Astrocyte (in vitro differentiated cells and primary cell): ENCODE measurements at regions not wholly inside any gene's neighbourhood (a gene's known extent, or its start where the extent isn't known, plus 50 kb on each side); places are given as distances from the start of the nearest gene placed in this dataset.

Experiments
- DNase-seq: peaks from one replicate; pipeline ENCODE4 v3.0.0-alpha.2; 2010; ENCODE audit warnings: low read depth
- FAIRE-seq: peaks from 2 replicates; lab custom pipeline; 2011; peaks lifted over from hg19 to GRCh38; lab: Jason Lieb, UNC
- H2AFZ ChIP-seq: 2 replicates; pipeline ENCODE4 v1.6.0; 2012; ENCODE audit warnings: low read depth, low read length, inconsistent platforms
- H3K27ac ChIP-seq: 2 replicates; pipeline ENCODE4 v1.5.1; 2011; ENCODE audit warnings: low read depth, low read length, inconsistent platforms
- H3K27me3 ChIP-seq: 2 replicates; pipeline ENCODE4 v1.6.0; 2011; ENCODE audit warnings: low read length, inconsistent platforms; ENCODE audit not compliant: insufficient read depth
- H3K36me3 ChIP-seq: 2 replicates; pipeline ENCODE4 v1.5.1; 2011; ENCODE audit warnings: low read length, inconsistent platforms; ENCODE audit not compliant: insufficient read depth
- H3K4me1 ChIP-seq: 2 replicates; pipeline ENCODE4 v1.5.1; 2011; ENCODE audit warnings: low read length, inconsistent platforms; ENCODE audit not compliant: insufficient read depth
- H3K4me2 ChIP-seq: 2 replicates; pipeline ENCODE4 v1.6.0; 2012; ENCODE audit warnings: low read length, inconsistent platforms
- H3K4me3 ChIP-seq: 2 replicates; pipeline ENCODE4 v1.5.1; 2011; ENCODE audit warnings: low read depth, mild to moderate bottlenecking, low read length, inconsistent platforms; ENCODE audit not compliant: insufficient read depth
- H3K79me2 ChIP-seq: 2 replicates; pipeline ENCODE4 v1.6.0; 2012; ENCODE audit warnings: mild to moderate bottlenecking, low read length, inconsistent platforms; ENCODE audit not compliant: insufficient read depth
- H3K9ac ChIP-seq: 2 replicates; pipeline ENCODE4 v1.6.0; 2012; ENCODE audit warnings: mild to moderate bottlenecking, low read length, inconsistent platforms
- H3K9me3 ChIP-seq: 2 replicates; pipeline ENCODE4 v1.5.1; 2012; ENCODE audit warnings: low read depth, mild to moderate bottlenecking, low read length, inconsistent platforms; ENCODE audit not compliant: insufficient read depth
- H4K20me1 ChIP-seq: 2 replicates; pipeline ENCODE4 v1.6.0; 2012; ENCODE audit warnings: low read length, inconsistent platforms; ENCODE audit not compliant: insufficient read depth
- H3K27ac Mint-ChIP-seq: one replicate; pipeline ENCODE4 v1.8.0; 2021; ENCODE audit warnings: mild to moderate bottlenecking, mixed read lengths; ENCODE audit not compliant: unreplicated experiment
- H3K27me3 Mint-ChIP-seq: one replicate; pipeline ENCODE4 v1.8.0; 2021; ENCODE audit warnings: low read depth, mixed read lengths; ENCODE audit not compliant: unreplicated experiment
- H3K36me3 Mint-ChIP-seq: one replicate; pipeline ENCODE4 v1.8.0; 2021; ENCODE audit warnings: low read depth, mixed read lengths; ENCODE audit not compliant: unreplicated experiment
- H3K4me1 Mint-ChIP-seq: one replicate; pipeline ENCODE4 v1.8.0; 2021; ENCODE audit warnings: low read depth, mixed read lengths; ENCODE audit not compliant: unreplicated experiment
- H3K4me3 Mint-ChIP-seq: one replicate; pipeline ENCODE4 v1.8.0; 2021; ENCODE audit warnings: mild to moderate bottlenecking, moderate library complexity, mixed read lengths; ENCODE audit not compliant: unreplicated experiment
- H3K9me3 Mint-ChIP-seq: one replicate; pipeline ENCODE4 v1.8.0; 2021; ENCODE audit warnings: mild to moderate bottlenecking, mixed read lengths; ENCODE audit not compliant: unreplicated experiment
- CTCF ChIP-seq: IDR thresholded peaks from 2 replicates; pipeline ENCODE4 v1.5.1; 2011; ENCODE audit warnings: low read depth, mild to moderate bottlenecking, inconsistent platforms, low read length, moderate library complexity; ENCODE audit not compliant: insufficient read depth
- EZH2 ChIP-seq: IDR thresholded peaks from 2 replicates; pipeline ENCODE4 v1.6.1; 2012; ENCODE audit warnings: mild to moderate bottlenecking, low read length, inconsistent platforms; ENCODE audit not compliant: insufficient read depth

- Histone ChIP-seq H3K27ac (no peak overlapping the region), H3K79me2 (no peaks in the 10 kb centered on the region), H3K4me2 (peak overlapping the region; percentile 86), H2AFZ (peak overlapping the region; percentile 87), H3K36me3 (no peaks in the 10 kb centered on the region), H4K20me1 (no peaks in the 10 kb centered on the region), H3K4me3 (no peak overlapping the region), H3K27me3 (no peaks in the 10 kb centered on the region), H3K9ac (peak overlapping the region; percentile 74), H3K9me3 (no peaks in the 10 kb centered on the region), H3K4me1 (peaks cover 20% of the 10 kb centered on the region)
- TF ChIP-seq CTCF, result no peak
- TF ChIP-seq EZH2, result no peak
- no peaks in the 10 kb centered on the region for H3K36me3 Mint-ChIP-seq
- peaks cover 21% of the 10 kb centered on the region for H3K27me3 Mint-ChIP-seq
- H3K4me3 Mint-ChIP-seq, result no peak overlapping the region
- peak; percentile 20 for DNase-seq
- no peak overlapping the region for H3K27ac Mint-ChIP-seq
- H3K4me1 Mint-ChIP-seq, result peaks cover 29% of the 10 kb centered on the region
- FAIRE-seq, result no peak
- no peaks in the 10 kb centered on the region for H3K9me3 Mint-ChIP-seq
Measured at GRCh38 chr15:77542491-77543001, 90.2 kb downstream of the LINGO1 start.

- Histone ChIP-seq H2AFZ (no peak overlapping the region), H3K9ac (no peak overlapping the region), H4K20me1 (no peaks in the 10 kb centered on the region), H3K36me3 (no peaks in the 10 kb centered on the region), H3K4me3 (no peak overlapping the region), H3K27ac (no peak overlapping the region), H3K79me2 (no peaks in the 10 kb centered on the region), H3K9me3 (no peaks in the 10 kb centered on the region), H3K27me3 (no peaks in the 10 kb centered on the region), H3K4me2 (no peak overlapping the region), H3K4me1 (peaks cover 20% of the 10 kb centered on the region)
- TF ChIP-seq CTCF (no peak), EZH2 (no peak)
- no peak for DNase-seq
- Mint-ChIP-seq H3K4me3 (no peak overlapping the region), H3K4me1 (peaks cover 29% of the 10 kb centered on the region), H3K36me3 (no peaks in the 10 kb centered on the region), H3K9me3 (no peaks in the 10 kb centered on the region), H3K27me3 (peaks cover 19% of the 10 kb centered on the region), H3K27ac (no peak overlapping the region)
- FAIRE-seq, result no peak
Measured at GRCh38 chr15:77541421-77542181, 91.1 kb downstream of the LINGO1 start.
